ENCODE measurements at regions not wholly inside any gene's neighbourhood (a gene's known extent, or its start where the extent isn't known, plus 50 kb on each side); places are given as distances from the start of the nearest gene placed in this dataset.
"Not testable (repeated sequence)": the region's sequence is repeated elsewhere in the genome, so short reads cannot be mapped to it uniquely, and the experiment has no call there.

- DNase-seq, result not testable (repeated sequence)
These were observed 314.3 kb downstream of the GOLGA6L6 start for GRCh38 chr15:20227119-20227853.

DNA sequence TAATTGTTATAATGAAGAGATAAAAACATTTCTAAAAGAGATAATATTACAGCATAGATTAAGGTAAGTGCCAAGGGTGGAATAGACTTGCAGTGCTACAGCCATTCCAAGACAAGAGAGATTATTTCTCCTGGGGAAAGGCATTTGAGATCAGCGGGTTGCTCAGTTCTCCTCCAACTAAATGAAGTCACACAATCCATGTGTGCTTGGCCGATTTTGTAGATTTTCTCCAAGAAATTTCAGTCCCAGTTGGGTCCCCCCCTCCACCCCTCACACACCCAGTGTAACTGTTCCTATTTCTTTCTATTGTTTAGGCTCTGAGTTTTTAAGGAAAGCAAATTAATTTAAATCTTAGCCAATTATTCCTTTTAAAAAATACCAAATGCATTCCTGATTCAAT is 315.1 kb downstream of the GOLGA6L6 start:
- DNase-seq, result not testable (repeated sequence)

DNA sequence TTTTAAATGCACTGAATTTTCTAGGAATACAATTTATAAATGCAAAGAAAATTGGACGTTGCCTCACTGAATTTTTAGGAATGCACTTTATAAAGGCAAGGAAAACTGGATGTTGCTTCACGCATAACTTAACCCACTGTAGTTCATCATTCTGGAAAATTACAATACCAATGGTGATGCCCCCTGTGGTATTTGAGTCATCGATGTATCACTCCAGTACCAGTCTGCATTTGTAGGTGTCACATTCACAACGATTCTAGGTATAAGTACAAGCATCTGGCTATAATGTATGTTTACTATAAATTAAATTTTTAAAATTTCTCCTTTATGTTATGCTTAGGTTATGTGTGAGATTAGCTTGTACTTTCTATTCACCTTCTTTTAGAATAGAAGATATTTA is 320.5 kb downstream of the GOLGA6L6 start:
- DNase-seq, result not testable (repeated sequence)

DNA sequence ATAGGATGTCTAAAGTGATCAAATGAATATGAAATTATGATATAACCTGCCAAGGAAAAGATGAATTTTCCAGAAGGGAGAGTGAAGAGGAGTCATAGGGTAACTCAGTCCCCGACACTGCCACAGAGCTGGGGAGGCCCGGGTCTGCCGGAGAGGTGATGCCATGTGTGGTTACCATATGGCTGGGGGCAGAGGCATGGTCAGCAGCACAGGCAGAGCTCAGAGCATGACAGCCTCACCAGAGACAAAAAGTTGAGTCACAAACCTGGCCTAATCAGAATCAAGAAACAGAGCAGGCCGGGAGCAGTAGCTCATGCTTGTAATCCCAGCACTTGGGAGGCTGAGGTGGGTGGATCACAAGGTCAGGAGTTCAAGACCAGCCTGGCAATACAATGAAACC is 322.4 kb downstream of the GOLGA6L6 start:
- not testable (repeated sequence) for DNase-seq

DNA sequence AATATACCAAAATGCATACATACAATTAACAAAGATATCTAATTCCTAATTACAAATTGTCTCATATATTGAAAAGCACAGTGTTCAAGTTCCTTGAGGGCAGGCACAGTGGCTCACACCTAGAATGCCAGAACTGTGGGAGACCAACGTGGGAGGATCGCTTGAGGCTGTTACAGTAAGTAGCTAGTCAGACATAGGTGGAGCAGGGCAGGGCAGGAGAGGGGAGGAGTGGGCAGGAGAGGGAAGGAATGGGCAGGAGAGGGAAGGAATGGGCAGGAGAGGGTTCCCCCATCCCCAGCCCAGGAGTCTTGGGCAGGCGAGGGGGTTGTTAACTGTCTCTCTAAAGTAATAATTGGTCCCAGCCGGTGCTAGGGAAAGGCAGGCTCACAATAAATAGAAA is 325.9 kb downstream of the GOLGA6L6 start:
- DNase-seq, result not testable (repeated sequence)

DNA sequence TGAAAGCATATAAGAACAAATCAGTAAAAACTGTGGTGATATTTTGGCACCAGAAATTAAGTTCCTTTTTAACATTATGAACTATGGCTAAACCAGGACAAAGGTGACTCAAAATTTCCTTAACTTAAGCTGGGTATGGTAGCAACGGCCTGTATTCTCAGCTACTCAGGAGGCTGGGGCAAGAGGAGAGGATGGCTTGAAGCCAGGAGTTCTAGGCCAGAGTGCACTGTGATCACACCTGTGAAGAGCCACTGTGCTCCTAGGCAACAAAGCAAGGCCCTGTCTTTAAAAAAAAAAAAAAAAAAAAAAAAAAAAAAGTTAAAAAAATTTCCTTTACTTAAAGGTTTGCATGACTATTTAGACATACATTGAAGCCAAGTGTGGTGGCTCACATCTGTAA is 327.5 kb downstream of the GOLGA6L6 start:
- not testable (repeated sequence) for DNase-seq

- not testable (repeated sequence) for DNase-seq
These were observed 330.1 kb downstream of the GOLGA6L6 start for GRCh38 chr15:20211508-20211907.

GRCh38 chr15:20209973-20210372 is 331.6 kb downstream of the GOLGA6L6 start:
- not testable (repeated sequence) for DNase-seq

DNA sequence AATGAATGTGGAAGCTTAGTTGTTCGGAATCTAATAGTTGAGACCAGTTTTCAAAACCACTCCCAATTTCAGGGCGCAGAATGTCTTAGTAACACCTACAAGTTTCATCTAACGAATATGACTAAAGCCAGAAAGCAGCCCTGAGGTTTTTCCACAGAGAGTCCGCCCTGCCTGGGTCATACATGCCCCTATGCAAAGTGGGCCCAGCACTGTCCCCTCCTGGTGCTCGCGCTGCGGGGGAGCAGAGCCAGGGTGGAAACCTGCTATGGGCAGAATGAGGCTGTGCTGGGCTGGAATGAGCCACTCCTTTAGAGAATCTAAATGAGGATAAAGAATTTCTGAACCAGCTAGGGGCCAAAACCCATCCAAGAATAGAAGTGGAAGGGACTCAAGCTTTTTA is 334.0 kb downstream of the GOLGA6L6 start:
- DNase-seq, result not testable (repeated sequence)

GRCh38 chr15:20207198-20207597 is 334.4 kb downstream of the GOLGA6L6 start:
- not testable (repeated sequence) for DNase-seq

DNA sequence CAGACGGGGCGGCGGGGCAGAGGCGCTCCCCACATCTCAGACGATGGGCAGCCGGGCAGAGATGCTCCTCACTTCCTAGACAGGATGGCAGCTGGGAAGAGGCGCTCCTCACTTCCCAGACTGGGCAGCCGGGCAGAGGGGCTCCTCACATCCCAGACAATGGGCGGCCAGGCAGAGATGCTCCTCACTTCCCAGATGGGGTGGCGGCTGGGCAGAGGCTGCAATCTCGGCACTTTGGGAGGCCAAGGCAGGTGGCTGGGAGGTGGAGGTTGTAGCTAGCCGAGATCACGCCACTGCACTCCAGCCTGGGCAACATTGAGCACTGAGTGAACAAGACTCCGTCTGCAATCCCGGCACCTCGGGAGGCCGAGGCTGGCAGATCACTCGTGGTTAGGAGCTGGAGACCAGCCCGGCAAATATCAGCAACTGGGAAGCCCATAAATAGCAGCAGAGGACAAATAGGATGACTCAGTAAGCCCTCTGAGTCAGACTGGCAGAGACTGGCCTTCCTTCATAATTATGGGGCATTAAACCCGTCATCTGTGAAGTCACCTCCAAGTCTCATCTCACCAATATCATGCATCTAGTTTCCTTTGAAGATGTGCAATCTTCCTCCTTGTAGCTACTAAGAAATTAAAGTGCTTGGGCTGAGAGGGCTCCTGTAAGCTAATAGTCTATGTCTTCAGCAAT is 337.3 kb downstream of the GOLGA6L6 start:
- not testable (repeated sequence) for DNase-seq

- DNase-seq, result not testable (repeated sequence)
These were observed 337.9 kb downstream of the GOLGA6L6 start for GRCh38 chr15:20203649-20204150.

DNA sequence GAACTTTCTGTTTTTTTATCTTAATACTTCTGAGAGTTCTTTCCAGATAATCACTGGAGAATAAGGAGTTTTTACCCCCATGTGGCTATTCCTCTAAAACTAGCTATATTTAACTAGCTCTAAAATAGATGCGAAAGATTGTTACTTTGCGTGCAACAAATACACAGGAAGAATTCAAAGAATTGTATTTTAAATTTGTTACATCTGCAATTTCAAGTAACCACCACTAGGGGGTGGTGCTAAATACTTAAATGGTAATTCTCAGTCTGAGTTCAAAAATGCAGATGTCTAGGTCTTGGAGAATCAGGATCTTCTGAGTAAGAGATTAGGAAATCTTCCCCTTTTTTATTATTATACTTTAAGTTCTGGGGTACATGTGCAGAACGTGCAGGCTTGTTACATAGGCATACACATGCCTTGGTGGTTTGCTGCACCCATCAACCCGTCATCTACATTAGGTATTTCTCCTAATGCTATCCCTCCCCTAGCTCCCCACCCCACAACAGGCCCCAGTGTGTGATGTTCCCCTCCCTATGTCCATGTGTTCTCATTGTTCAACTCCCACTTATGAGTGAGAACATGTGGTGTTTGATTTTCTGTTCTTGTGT is 346.9 kb downstream of the GOLGA6L6 start:
- not testable (repeated sequence) for DNase-seq

DNA sequence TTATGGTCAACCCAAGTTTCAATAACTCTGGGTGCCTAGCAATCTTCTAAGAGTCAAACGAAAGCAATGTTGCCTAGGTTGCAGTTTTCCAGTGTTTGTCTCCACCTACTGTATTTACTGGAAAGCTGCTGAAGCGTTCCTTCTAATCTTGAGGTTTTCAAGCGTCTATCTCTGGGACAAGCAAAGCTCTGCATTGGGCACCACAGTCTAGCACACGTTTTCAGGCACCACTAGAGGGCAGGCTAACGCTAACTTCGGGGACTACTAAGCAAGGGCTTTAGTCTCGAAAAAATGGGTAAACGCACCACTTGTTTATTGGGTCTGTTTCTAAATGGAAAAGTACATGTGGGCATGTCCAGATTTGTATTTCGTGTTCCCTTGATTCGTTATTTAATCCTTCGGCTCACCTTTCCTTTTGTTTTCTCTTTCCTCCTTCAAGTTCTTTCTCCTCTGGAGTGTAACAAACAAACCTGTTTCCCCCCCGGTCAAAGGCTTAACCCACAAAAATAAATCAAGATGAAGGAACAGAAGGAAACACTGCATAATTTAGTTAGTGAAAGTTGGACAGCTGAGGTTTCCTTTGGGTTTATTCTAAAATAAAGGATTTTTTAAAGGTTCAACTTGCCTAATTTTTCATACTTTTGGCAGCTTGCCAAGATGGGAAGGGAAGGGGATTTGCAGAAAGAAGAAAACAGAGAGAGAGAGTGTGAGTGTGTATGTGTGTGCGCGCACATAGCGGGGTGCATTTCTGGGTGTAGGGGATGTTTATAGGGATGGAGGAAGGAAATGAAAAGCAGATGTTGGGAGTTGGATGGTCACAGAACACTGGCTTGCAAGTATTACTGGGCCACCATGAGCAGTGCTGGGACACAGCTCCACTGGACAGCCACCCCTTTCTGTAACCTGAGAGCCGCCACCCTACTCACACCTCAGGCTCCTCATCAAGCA is 348.3 kb downstream of the GOLGA6L6 start:
- not testable (repeated sequence) for DNase-seq

GRCh38 chr15:20191508-20192125 is 350.0 kb downstream of the GOLGA6L6 start:
- DNase-seq, result not testable (repeated sequence)

GRCh38 chr15:20188611-20189010 is 353.0 kb downstream of the GOLGA6L6 start:
- DNase-seq, result not testable (repeated sequence)

DNA sequence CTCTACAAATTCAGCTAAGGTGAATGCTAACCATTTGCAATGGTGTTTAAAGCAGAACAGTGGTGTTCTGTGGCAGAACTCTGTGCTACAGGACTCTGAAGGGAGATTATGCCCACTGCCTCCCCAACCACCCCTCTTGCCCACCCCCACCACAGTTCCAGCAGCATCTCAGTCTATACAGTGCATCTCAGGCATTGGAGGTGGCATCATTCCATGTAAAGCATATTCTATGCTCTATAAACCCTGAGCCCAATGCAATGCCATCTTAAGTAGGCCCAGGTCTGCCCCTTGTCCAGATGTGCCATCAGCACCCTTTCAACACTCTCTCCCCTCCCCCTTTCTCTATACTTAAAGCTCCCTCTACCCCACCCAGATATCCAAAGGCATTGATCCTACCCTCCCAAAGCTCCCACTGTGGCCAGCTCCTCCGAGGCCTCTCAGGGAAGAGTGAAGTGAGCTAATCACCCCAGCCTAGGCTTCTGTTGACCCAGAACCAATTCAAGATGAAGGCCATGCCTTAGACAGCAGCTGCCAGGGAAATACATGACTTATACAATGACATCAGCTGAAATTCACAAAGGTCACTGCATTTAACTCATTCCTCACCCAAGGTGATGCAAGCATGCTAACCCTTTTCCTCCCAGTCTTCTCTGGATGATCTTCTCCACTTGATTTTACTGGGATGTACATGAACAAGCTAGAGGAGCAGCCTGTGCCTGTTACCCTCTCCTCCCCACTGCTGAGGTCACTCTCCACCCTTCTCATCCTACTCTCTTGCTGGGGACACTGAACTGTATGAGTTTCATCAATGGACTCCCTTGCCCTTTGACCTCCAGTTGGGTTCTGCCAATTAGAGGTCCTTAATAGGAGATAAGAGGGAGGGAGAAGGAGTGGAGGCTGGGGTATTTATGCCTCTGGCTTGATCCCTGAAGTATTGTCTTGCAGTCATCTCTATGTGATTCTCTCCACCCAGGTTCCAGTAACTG is 353.9 kb downstream of the GOLGA6L6 start:
- not testable (repeated sequence) for DNase-seq

DNA sequence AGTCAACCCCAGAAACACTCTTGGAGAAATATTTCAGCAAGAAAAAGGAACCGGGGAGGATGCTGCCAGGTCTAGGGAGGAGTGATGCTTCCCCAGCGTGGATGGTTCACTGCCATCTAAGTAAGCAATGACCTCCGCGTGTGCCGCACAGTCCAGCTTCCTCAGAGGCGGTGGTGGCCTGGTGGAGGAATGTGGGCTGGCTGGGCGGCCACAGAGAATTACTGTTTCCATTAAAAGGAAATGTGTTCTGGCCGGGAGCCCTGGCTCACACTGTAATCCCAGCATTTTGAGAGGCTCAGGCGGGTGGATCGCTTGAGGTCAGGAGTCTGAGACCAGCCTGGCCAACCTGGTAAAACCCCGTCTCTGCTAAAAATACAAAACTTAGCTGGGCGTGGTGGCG is 356.7 kb downstream of the GOLGA6L6 start:
- not testable (repeated sequence) for DNase-seq

DNA sequence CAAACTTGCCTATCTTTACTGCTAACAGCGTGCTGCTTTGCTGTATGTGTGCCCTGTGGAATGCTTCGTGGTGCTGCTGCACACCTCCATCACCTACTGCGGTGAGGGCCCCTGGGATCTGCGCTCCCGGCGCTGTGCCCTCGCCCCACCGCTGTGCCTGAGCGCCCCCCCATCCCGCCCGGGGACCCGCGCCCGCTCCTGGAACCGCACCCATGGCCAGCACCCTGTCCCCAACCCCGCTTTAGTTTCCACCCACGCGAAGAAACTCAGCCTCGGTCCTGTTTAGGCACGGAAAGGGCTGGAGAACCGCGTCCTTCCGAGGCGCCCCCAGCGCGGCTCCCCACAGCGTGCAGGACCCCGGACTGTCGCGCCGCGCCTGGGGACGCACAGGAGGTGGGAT is 373.4 kb downstream of the GOLGA6L6 start:
- DNase-seq, result not testable (repeated sequence)

GRCh38 chr15:20153528-20153927 is 388.1 kb downstream of the GOLGA6L6 start:
- DNase-seq, result not testable (repeated sequence)

GRCh38 chr15:20148679-20149078 is 392.9 kb downstream of the GOLGA6L6 start:
- DNase-seq, result not testable (repeated sequence)
